Activated T-cell treated with anti-CD3 and anti-CD28 coated beads for 4 hours (primary cell): ENCODE measurements at regions not wholly inside any gene's neighbourhood (a gene's known extent, or its start where the extent isn't known, plus 50 kb on each side); places are given as distances from the start of the nearest gene placed in this dataset.
"Not testable (repeated sequence)": the region's sequence is repeated elsewhere in the genome, so short reads cannot be mapped to it uniquely, and the experiment has no call there.

Source experiments
- DNase-seq: peaks from one replicate; pipeline ENCODE4 v3.0.0-alpha.2; 2020

GRCh38 chr11:16605389-16605893 is 133.0 kb upstream of the C11orf58 start:
- DNase-seq: no peak

- no peak for DNase-seq
Observed at GRCh38 chr11:16604794-16605388, 133.6 kb upstream of the C11orf58 start.

- no peak for DNase-seq
Observed at GRCh38 chr11:16603890-16604793, 134.3 kb upstream of the C11orf58 start.

GRCh38 chr11:16603245-16603644 is 135.2 kb upstream of the C11orf58 start:
- no peak for DNase-seq

- no peak for DNase-seq
Observed at GRCh38 chr11:16598906-16599305, 139.5 kb upstream of the C11orf58 start.

- no peak for DNase-seq
Observed at GRCh38 chr11:16598032-16598431, 140.4 kb upstream of the C11orf58 start.

DNA sequence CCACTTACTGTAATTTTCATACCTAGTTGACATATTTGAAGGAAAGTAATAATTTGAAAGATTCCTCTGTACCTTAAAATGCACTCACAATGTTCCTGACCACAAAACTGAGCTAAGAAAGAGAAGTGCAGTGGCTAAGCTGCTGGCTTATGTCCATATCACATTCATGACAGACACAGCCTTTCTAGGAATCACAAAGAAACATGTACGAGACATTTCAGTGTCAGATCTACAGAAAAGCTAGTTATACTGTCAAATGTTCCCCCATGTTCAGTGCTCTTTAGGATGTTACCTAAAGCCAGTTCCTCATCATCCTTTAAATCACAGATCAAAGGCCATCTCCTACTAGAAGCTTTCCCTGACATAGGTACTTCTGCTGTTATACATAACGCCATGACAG is 142.2 kb upstream of the C11orf58 start:
- no peak for DNase-seq

GRCh38 chr11:16591157-16591556 is 147.3 kb upstream of the C11orf58 start:
- DNase-seq: no peak

DNA sequence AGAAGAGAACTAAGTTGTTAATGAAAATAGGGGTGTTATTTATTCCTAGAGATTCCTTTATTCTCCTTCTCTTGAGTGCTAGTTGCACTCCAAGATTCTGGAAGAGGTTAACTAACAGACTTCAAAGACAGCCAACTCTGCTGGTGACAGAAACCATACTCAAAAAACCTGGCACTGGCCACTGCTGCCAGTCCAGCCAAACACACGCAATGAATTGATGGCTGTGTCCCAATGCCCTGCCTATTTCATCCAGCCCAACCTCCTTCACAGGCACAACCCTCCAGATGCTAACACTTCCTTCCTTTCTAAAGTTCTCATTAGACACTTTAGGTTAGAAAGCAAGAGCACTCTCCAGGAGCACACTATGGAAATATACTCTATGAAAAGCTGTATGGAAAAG is 150.8 kb upstream of the C11orf58 start:
- no peak for DNase-seq

DNA sequence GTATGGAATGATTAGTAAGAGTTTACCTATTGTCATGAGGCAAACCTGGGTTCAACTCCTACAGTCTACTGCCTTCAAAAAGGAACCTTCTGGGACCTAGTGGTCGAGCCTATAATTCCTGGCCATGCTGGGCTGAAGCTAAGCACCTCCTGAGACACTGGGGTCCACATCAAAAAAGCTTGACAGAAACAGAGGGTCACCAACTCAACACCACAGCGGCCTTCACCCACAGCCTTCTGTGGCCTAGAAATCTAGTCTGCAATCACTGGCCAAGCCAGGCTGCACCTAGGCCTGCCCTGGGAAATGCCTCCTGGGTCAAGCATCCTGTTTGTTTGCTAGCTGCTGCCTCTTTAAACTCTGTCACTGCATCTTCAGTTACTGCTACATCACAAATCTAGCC is 153.9 kb upstream of the C11orf58 start:
- no peak for DNase-seq

- not testable (repeated sequence) for DNase-seq
Observed at GRCh38 chr11:16581078-16581477, 157.4 kb upstream of the C11orf58 start.

DNA sequence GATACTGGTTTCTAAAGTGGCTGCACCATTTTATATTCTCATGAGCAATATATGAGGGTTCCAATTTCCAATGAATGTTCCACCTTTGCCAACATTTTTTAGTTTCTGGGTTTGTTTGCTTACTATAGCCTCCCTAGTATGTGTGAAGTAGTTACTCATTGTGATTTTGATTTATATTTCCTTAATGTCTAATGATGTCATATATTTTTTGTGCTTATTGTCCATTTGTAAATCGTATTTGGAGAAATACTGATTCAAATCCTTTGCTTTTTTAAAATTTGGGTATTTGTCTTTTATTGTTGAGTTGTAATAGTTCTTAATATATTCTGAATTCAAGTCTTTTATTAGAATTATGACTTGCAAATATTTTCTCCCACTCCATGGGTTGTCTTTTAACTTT is 161.0 kb upstream of the C11orf58 start:
- no peak for DNase-seq

DNA sequence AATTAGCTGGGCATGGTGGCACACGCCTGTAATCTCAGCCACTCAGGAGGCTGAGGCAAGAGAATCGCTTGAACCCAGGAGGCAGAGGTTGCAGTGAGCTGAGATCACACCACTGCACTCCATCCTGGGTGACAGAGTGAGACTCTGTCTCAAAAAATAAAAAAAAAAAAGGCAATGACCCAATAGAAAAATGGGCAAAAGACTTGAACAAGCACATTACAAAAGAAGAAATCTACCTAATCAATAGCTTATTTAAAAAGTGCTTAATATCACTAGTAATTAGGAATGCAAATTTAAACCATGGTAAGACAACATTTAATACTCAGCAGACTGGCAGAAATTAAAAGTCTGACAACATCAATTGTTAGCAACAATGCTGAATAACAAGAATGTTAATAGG is 163.6 kb upstream of the C11orf58 start:
- DNase-seq: not testable (repeated sequence)

GRCh38 chr11:16572945-16573344 is 165.5 kb upstream of the C11orf58 start:
- DNase-seq: no peak

- no peak for DNase-seq
Observed at GRCh38 chr11:16561150-16561549, 177.3 kb upstream of the C11orf58 start.

DNA sequence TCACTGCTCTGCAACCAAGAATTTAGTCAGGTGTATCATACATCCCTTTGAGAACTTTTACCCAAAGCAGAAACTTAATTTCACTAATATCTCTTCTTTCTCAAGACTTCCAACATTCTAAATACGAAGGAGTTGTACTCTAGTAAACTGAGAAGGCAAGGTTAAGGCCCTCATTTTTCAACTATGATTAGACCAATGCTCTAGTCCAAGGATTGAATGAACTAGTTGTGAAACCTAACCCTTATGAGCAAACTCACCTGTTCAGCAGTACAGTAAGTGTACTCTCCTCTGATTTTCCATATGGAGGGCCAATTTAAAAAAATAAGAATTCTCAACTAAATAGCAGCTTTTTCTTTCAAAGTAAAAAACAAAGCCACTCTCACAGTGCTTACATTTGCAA is 180.0 kb upstream of the C11orf58 start:
- DNase-seq: no peak

- no peak for DNase-seq
Observed at GRCh38 chr11:16555956-16556355, 182.5 kb upstream of the C11orf58 start.

- DNase-seq: no peak
Observed at GRCh38 chr11:16554361-16554760, 184.1 kb upstream of the C11orf58 start.

DNA sequence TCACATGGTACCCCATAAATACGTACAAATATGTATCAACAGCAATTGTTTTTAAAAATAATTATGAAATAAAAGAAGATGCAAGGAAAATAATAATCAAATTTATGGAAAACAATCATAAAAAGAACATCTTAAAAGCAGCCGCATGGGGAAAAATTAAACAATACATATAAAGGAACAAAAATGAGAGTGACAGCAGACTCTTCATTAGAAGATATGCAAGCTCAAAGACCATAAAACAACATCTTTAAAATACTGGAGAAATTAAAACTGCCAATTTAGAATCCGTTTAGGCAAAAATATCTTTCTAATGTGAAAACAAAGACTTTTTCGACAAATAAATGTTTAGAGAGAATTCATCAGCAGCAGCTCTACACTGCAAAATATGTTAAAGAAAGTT is 190.6 kb upstream of the C11orf58 start:
- no peak for DNase-seq

GRCh38 chr11:16543642-16544041 is 187.3 kb upstream of the SOX6 start:
- no peak for DNase-seq

DNA sequence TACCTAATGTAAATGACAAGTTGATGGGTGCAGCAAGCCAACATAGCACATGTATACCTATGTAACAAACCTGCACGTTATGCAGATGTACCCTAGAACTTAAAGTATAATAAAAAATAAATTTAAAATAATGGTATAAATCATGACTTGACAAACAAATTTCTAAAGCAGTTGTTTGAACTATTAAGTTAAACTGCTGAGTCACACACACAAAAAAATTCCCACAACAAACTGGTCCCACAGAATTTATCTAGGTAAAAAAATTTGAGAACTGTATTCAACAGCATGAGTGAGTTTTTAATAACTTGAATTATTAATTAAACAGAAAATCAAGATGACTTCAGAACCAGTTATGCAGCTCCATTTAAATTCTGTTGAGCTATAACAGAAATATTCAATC is 186.0 kb upstream of the SOX6 start:
- DNase-seq: no peak

- no peak for DNase-seq
Observed at GRCh38 chr11:16536513-16536912, 180.2 kb upstream of the SOX6 start.

- DNase-seq: no peak
Observed at GRCh38 chr11:16528639-16529038, 172.3 kb upstream of the SOX6 start.

DNA sequence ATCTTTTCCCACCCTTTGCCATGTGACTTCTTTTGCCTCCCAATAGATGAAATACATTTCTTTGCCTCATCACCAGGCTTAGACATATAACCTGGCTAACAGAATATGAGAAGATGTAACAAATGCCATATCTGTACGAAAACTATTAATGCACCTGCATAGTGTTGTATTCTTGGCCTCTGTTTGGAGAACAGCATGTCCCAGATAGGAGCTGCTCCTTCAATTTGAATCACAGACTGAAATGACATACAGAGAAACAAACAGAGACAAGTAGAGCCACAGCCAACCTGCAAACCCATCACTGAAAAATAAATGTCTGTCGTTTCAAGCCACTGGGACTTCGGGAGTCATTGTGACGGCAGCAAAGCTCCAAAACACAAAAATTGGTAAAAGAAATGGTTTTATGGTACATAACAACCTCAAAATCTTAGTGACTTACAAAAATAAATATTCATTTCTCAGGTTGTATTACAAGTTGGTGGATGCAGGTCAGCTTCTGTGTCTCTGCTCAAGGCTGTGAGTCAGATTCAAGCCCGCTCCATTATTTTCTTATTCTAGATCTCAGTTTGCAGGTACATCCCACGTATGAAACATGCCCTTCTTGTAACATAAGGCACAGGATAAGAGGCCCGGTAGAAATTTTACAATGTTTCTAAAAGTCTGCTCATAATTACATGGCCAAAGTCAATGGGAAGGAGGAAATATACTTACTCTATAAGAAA is 171.3 kb upstream of the SOX6 start:
- no peak for DNase-seq
